Right lobe of liver (tissue), 6 donors: ENCODE measurements at regions not wholly inside any gene's neighbourhood (a gene's known extent, or its start where the extent isn't known, plus 50 kb on each side); places are given as distances from the start of the nearest gene placed in this dataset.

Experiments
- ATAC-seq, 4 donors: fragments of 200-7000 bp; cut with Tn5 transposase; one replicate each; pipeline ENCODE4 v1.9.1; 2020; ENCODE audit warnings: mild to moderate bottlenecking in 4 of 4, moderate library complexity in 4 of 4
- DNase-seq, 3 donors: peaks; one replicate each; pipeline ENCODE4 v3.0.0-alpha.2; 2020
- H3K27ac ChIP-seq, 3 donors: fragments of 200-600 bp; one replicate each; pipeline ENCODE4 v1.8.0; 2022
- H3K27me3 ChIP-seq, 2 donors: fragments of 200-600 bp; one replicate each; pipeline ENCODE4 v1.8.0; 2022
- H3K36me3 ChIP-seq, 4 donors: fragments of 200-600 bp; sonication (generic) in 1 of 4; one replicate each; pipeline versions ENCODE4 v1.5.1 to v1.8.0; 2017 to 2022; ENCODE audit warnings: control low read depth in 1 of 4
- H3K4me1 ChIP-seq, 4 donors: fragments of 200-600 bp; sonication (generic) in 1 of 4; one replicate each; pipeline versions ENCODE4 v1.5.1 to v1.8.0; 2017 to 2022; ENCODE audit warnings: control low read depth in 1 of 4
- H3K4me3 ChIP-seq, 3 donors: fragments of 200-600 bp; one replicate each; pipeline ENCODE4 v1.8.0; 2022
- H3K9me3 ChIP-seq, 4 donors: fragments of 200-600 bp; sonication (generic) in 1 of 4; one replicate each; pipeline versions ENCODE4 v1.5.1 to v1.8.0; 2017 to 2022; ENCODE audit warnings: control low read depth in 1 of 4
- POLR2A ChIP-seq: fragments of 450-650 bp; IDR thresholded peaks from one replicate; pipeline ENCODE4 v1.6.1; 2017; ENCODE audit warnings: antibody characterized with exemption, mild to moderate bottlenecking
- WGBS: methylation state at CpG from one replicate; pipeline ENCODE4 v1.1.6; 2018; ENCODE audit warnings: low coverage, low lambda C conversion rate; ENCODE audit not compliant: insufficient coverage; ENCODE audit errors: missing lambda C conversion rate; 5-methylcytosine and 5-hydroxymethylcytosine counted together
- intact Hi-C, 2 donors: fragments of 100-400 bp; cut with DNase I; formaldehyde crosslinking; loops; one replicate each; pipeline versions ENCODE4 v1.11.2 to v1.14.1; 2022
- TF ChIP-seq, protein P1 (sequence below), 4 donors: fragments of 200-600 bp in 3 of 4; fragments of 450-650 bp in 1 of 4; IDR thresholded peaks; one replicate each; pipeline versions ENCODE4 v1.5.1 to v1.8.0; 2016 to 2022; ENCODE audit warnings: antibody characterized with exemption in 4 of 4, mild to moderate bottlenecking in 2 of 4
- donor health status: DM: no; HTN: yes; CAD: no.
- donor health status: DM: no; HTN: no; CAD: no.
- donor health status: DM: no; HTN: no; CAD: no.
- donor health status: DM: no; HTN: yes; CAD: no.
- donor health status: DM: no; HTN: yes; CAD: no.

DNA sequence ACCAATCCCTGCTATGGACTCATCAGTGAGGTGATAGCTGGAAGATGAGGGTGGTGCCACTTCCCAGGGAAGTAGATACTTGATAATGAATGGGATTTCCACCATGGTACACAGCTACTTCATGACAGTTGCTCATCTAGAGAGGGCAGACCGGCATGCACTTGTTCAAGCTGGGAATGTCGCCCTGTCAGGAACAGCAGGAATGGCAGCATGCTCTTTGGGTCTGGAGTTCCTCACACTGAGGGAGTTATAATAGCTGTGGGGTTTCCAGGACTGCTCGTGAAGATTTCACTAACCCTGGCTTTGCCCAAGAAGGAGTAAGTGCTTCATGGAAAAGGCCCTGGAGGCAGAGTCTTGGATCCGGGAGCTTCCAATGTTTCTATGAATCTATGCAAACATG lies 129.2 kb downstream of the PSMG1 start:
- Histone ChIP-seq H3K4me3 (no peak overlapping the region), H3K9me3 (no peaks in the 10 kb centered on the region), H3K36me3 (no peaks in the 10 kb centered on the region), H3K4me1 (no peaks in the 10 kb centered on the region), H3K27me3 (no peaks in the 10 kb centered on the region), H3K27ac (no peak overlapping the region)
- WGBS: 77% methylated on average over 3 of the region's 4 CpGs
- ATAC-seq (no peak), DNase-seq (no peak)
- TF ChIP-seq, protein P1, sequence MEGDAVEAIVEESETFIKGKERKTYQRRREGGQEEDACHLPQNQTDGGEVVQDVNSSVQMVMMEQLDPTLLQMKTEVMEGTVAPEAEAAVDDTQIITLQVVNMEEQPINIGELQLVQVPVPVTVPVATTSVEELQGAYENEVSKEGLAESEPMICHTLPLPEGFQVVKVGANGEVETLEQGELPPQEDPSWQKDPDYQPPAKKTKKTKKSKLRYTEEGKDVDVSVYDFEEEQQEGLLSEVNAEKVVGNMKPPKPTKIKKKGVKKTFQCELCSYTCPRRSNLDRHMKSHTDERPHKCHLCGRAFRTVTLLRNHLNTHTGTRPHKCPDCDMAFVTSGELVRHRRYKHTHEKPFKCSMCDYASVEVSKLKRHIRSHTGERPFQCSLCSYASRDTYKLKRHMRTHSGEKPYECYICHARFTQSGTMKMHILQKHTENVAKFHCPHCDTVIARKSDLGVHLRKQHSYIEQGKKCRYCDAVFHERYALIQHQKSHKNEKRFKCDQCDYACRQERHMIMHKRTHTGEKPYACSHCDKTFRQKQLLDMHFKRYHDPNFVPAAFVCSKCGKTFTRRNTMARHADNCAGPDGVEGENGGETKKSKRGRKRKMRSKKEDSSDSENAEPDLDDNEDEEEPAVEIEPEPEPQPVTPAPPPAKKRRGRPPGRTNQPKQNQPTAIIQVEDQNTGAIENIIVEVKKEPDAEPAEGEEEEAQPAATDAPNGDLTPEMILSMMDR (IDR thresholded peaks at IDR 0.05): no peak
- no peak for TF ChIP-seq POLR2A
- intact Hi-C loops: no loop called here

DNA sequence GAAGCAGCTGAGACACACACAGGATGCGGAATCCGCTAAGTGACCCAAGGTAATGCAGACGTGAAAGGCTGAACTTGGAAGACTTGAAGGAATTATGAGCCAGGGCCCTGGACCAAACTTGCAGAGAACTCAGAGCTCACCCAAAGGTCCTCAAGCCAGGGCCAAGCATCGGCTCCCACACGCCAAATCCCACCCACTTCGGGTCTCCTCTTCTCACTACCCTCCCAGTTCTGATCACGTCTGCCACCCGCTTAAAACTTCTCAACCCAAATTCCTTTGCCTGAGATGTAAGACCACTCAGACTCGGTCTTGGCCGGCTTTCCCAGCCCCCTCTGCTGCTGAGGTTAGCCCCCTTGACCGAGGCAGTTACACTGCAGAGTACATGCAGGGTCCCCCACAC lies 130.1 kb downstream of the PSMG1 start:
- intact Hi-C loops: no loop called here
- no peak for TF ChIP-seq POLR2A
- ATAC-seq (no peak), DNase-seq (no peak)
- H3K27ac ChIP-seq: no peak overlapping the region
- WGBS: 81% methylated on average over 6 of the region's 11 CpGs
- no peaks in the 10 kb centered on the region for H3K36me3 ChIP-seq
- no peaks in the 10 kb centered on the region for H3K9me3 ChIP-seq
- no peaks in the 10 kb centered on the region for H3K27me3 ChIP-seq
- no peaks in the 10 kb centered on the region for H3K4me1 ChIP-seq
- H3K4me3 ChIP-seq: no peak overlapping the region

- Histone ChIP-seq H3K4me3 (no peak overlapping the region), H3K4me1 (no peaks in the 10 kb centered on the region), H3K27ac (no peak overlapping the region), H3K27me3 (no peaks in the 10 kb centered on the region), H3K36me3 (no peaks in the 10 kb centered on the region), H3K9me3 (no peaks in the 10 kb centered on the region)
- DNase-seq (no peak), ATAC-seq (no peak)
- TF ChIP-seq, protein P1 (IDR thresholded peaks at IDR 0.05): no peak
- no peak for TF ChIP-seq POLR2A
- intact Hi-C loops: no loop called here
- 95% methylated on average over 6 of the region's 7 CpGs for WGBS
These were observed 130.5 kb downstream of the PSMG1 start for GRCh38 chr21:39052718-39053117.

DNA sequence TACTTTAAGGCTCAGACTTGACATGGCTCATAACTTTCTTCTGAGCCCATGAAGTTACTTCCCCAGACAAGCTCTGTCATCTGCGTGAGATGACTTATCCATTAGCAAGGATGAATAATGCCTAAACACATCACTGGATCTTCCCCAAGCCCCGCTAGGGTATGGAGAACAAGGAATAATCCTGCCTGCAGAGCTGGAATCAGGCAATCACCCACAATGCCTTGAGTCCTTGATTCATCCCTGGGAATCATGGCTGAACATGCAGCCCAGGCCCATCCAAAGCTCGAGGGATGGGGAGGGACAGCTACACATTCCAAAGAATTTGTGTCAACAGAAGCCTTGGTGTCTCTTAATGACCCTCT lies 131.7 kb downstream of the PSMG1 start:
- H3K27me3 ChIP-seq: no peaks in the 10 kb centered on the region
- no peaks in the 10 kb centered on the region for H3K4me1 ChIP-seq
- DNase-seq (no peak), ATAC-seq (no peak)
- H3K36me3 ChIP-seq: no peaks in the 10 kb centered on the region
- intact Hi-C loops: no loop called here
- H3K9me3 ChIP-seq: no peaks in the 10 kb centered on the region
- no peak overlapping the region for H3K27ac ChIP-seq
- TF ChIP-seq, protein P1 (IDR thresholded peaks at IDR 0.05): no peak
- no peak for TF ChIP-seq POLR2A
- no peak overlapping the region for H3K4me3 ChIP-seq
- no CpG with 5 or more reads among the region's 3 CpGs for WGBS

GRCh38 chr21:39050841-39051587 lies 132.2 kb downstream of the PSMG1 start:
- Histone ChIP-seq H3K36me3 (no peaks in the 10 kb centered on the region), H3K4me3 (no peak overlapping the region), H3K27me3 (no peaks in the 10 kb centered on the region), H3K27ac (no peak overlapping the region), H3K9me3 (no peaks in the 10 kb centered on the region), H3K4me1 (no peaks in the 10 kb centered on the region)
- DNase-seq (no peak), ATAC-seq (no peak)
- TF ChIP-seq, protein P1 (IDR thresholded peaks at IDR 0.05): no peak
- intact Hi-C loops: no loop called here
- 68% methylated on average over 3 of the region's 4 CpGs for WGBS
